ENCODE measurements at regions not wholly inside any gene's neighbourhood (a gene's known extent, or its start where the extent isn't known, plus 50 kb on each side); places are given as distances from the start of the nearest gene placed in this dataset.
A peak's percentile ranks its signal among the peaks of the same experiment; 100 is the strongest.
"Not testable (repeated sequence)": the region's sequence is repeated elsewhere in the genome, so short reads cannot be mapped to it uniquely, and the experiment has no call there.

DNA sequence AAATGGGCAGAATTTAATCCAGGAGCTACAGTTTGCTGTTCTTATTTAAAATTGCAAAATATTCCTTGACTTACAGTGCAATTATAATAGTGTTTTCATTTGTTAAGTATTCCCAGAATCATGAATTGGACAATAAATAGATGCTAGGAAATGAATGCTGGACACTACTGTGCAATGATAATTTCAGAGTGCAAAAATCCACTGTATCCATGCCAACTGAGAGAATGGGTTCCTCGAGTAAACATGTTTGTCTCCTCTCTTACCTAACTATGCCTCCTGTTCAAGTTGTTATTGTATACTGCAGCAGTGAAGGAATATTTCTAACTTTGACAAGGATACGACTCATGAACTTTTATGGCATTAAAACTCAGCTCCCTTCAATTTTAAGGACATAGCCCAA lies 1396.3 kb downstream of the GATA3 start:
- ChIA-PET POLR2A (no interaction called here), CTCF (interaction anchor here (0.9 kb wide), 1 partner anchor 108 kb away, joined by 5 read pairs; no protein-coding TSS in a partner anchor)
- no peaks in the 10 kb centered on the region for H3K27me3 Mint-ChIP-seq (ENCODE audit: insufficient read depth, unreplicated experiment)
- H3K4me3 ChIP-seq (ENCODE audit: low read depth, low read length), result no peak overlapping the region
- no peaks in the 10 kb centered on the region for H3K36me3 Mint-ChIP-seq (ENCODE audit: insufficient read depth, unreplicated experiment)
- H3K4me1 Mint-ChIP-seq (ENCODE audit: low read depth, unreplicated experiment), result no peaks in the 10 kb centered on the region
- TF ChIP-seq, protein P1, sequence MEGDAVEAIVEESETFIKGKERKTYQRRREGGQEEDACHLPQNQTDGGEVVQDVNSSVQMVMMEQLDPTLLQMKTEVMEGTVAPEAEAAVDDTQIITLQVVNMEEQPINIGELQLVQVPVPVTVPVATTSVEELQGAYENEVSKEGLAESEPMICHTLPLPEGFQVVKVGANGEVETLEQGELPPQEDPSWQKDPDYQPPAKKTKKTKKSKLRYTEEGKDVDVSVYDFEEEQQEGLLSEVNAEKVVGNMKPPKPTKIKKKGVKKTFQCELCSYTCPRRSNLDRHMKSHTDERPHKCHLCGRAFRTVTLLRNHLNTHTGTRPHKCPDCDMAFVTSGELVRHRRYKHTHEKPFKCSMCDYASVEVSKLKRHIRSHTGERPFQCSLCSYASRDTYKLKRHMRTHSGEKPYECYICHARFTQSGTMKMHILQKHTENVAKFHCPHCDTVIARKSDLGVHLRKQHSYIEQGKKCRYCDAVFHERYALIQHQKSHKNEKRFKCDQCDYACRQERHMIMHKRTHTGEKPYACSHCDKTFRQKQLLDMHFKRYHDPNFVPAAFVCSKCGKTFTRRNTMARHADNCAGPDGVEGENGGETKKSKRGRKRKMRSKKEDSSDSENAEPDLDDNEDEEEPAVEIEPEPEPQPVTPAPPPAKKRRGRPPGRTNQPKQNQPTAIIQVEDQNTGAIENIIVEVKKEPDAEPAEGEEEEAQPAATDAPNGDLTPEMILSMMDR (IDR thresholded peaks at IDR 0.05; ENCODE audit: insufficient read depth in 1 of 2, low read depth in 1 of 2, low read length in 1 of 2, severe bottlenecking in 1 of 2, unreplicated experiment in 1 of 2), result no peak
- peaks cover 12% of the 10 kb centered on the region for H3K9me3 ChIP-seq
- no peaks in the 10 kb centered on the region for H3K36me3 ChIP-seq (ENCODE audit: control insufficient read depth, insufficient read depth, low read length)
- H3K27ac Mint-ChIP-seq (ENCODE audit: unreplicated experiment), result no peak overlapping the region
- H3K4me1 ChIP-seq, result no peaks in the 10 kb centered on the region
- H3K4me3 Mint-ChIP-seq (ENCODE audit: unreplicated experiment), result no peak overlapping the region
- peaks cover 21% of the 10 kb centered on the region for H3K9me3 Mint-ChIP-seq (ENCODE audit: unreplicated experiment)
- no TSS peak for BruUV-seq (replicated peaks)
- DNase-seq, result no peak
- intact Hi-C loops (cut with micrococcal nuclease; ENCODE audit: unreplicated experiment), result no loop called here
- no peaks in the 10 kb centered on the region for H3K27me3 ChIP-seq (replicated peaks; ENCODE audit: control insufficient read depth, insufficient read depth, low read length)

DNA sequence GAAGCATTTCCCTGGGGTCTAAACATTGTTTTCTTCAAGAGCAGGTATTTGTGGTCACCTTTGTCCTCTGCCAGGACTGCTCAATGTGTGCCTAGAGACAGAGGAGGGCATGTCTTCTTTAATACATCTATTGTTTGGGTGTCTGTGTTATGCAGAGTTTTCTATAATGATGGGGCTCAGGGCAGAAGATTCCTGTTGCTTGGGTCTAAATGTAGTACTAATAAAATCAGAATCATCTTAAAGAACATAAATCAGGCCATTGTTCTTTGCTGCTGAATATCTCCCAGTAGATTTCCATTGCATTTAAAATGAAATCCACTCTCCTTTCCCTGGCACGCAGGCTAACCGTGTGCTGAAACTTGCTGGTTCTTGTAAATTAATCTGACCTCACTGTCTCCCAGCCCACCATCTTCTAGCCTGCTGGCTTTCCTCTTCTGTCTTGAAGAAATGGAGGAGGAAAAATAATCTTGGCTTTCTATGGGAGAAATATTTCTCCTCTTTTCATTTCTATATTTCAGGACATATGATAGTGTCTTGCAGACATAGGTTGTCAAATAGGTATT lies 1396.8 kb downstream of the GATA3 start:
- Histone ChIP-seq H3K36me3 (ENCODE audit: control insufficient read depth, insufficient read depth, low read length) (no peaks in the 10 kb centered on the region), H3K4me3 (ENCODE audit: low read depth, low read length) (no peak overlapping the region), H3K27me3 (replicated peaks; ENCODE audit: control insufficient read depth, insufficient read depth, low read length) (no peaks in the 10 kb centered on the region), H3K4me1 (no peaks in the 10 kb centered on the region), H3K9me3 (peaks cover 12% of the 10 kb centered on the region)
- no peak overlapping the region for H3K4me3 Mint-ChIP-seq (ENCODE audit: unreplicated experiment)
- no peaks in the 10 kb centered on the region for H3K36me3 Mint-ChIP-seq (ENCODE audit: insufficient read depth, unreplicated experiment)
- CTCF ChIA-PET, result no interaction called here
- POLR2A ChIA-PET, result no interaction called here
- TF ChIP-seq, protein P1 (IDR thresholded peaks at IDR 0.05; ENCODE audit: insufficient read depth in 1 of 2, low read depth in 1 of 2, low read length in 1 of 2, severe bottlenecking in 1 of 2, unreplicated experiment in 1 of 2), result no peak
- H3K9me3 Mint-ChIP-seq (ENCODE audit: unreplicated experiment), result peaks cover 21% of the 10 kb centered on the region
- intact Hi-C loops (cut with micrococcal nuclease; ENCODE audit: unreplicated experiment), result no loop called here
- H3K27ac Mint-ChIP-seq (ENCODE audit: unreplicated experiment), result no peak overlapping the region
- H3K4me1 Mint-ChIP-seq (ENCODE audit: low read depth, unreplicated experiment), result no peaks in the 10 kb centered on the region
- no peaks in the 10 kb centered on the region for H3K27me3 Mint-ChIP-seq (ENCODE audit: insufficient read depth, unreplicated experiment)
- BruUV-seq (replicated peaks), result no TSS peak
- DNase-seq, result no peak

DNA sequence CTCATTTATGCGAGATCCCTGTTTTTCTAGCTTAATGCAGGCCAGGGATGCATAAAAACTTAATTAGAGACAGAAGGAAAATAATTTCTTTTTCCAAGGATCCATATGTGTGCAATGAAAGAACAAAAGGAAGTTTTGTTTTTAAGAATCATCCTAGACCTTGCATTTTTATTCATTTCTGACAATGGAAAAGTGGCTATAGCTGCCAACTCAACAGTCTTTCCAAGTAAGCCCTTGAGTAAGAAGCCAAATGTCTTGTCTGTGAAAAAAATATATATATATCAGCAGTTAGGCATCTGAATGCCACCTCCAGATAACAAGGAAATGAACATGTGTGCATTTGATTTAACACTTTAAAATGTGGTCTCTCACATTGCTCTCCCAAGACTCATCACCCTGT lies 1397.6 kb downstream of the GATA3 start:
- H3K36me3 ChIP-seq (ENCODE audit: control insufficient read depth, insufficient read depth, low read length), result no peaks in the 10 kb centered on the region
- POLR2A ChIA-PET, result no interaction called here
- intact Hi-C loops (cut with micrococcal nuclease; ENCODE audit: unreplicated experiment), result no loop called here
- DNase-seq, result no peak
- H3K27me3 ChIP-seq (replicated peaks; ENCODE audit: control insufficient read depth, insufficient read depth, low read length), result no peaks in the 10 kb centered on the region
- Mint-ChIP-seq H3K27ac (ENCODE audit: unreplicated experiment) (no peak overlapping the region), H3K4me3 (ENCODE audit: unreplicated experiment) (no peak overlapping the region), H3K4me1 (ENCODE audit: low read depth, unreplicated experiment) (no peaks in the 10 kb centered on the region), H3K36me3 (ENCODE audit: insufficient read depth, unreplicated experiment) (no peaks in the 10 kb centered on the region), H3K27me3 (ENCODE audit: insufficient read depth, unreplicated experiment) (no peaks in the 10 kb centered on the region), H3K9me3 (ENCODE audit: unreplicated experiment) (peaks cover 21% of the 10 kb centered on the region)
- no TSS peak for BruUV-seq (replicated peaks)
- peaks cover 12% of the 10 kb centered on the region for H3K9me3 ChIP-seq
- H3K4me1 ChIP-seq, result no peaks in the 10 kb centered on the region
- TF ChIP-seq, protein P1 (IDR thresholded peaks at IDR 0.05; ENCODE audit: insufficient read depth in 1 of 2, low read depth in 1 of 2, low read length in 1 of 2, severe bottlenecking in 1 of 2, unreplicated experiment in 1 of 2), result no peak
- CTCF ChIA-PET, result no interaction called here
- H3K4me3 ChIP-seq (ENCODE audit: low read depth, low read length), result no peak overlapping the region

DNA sequence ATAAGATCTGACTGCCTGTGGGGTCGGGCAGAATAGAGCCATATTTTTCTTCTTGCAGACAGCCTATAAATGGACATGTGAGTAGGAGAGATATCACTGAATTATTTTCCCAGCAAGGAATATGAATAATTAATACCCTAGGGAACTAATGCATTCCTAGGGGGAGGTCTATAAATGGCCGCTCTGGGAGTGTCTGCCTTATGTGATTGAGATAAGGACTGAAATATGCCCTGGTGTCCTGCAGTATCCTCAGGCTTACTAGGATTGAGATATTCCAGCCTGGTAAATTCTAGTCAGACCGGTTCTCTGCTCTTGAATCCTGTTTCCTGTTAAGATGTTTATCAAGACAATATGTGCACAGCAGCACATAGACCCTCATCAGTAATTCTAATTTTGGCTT lies 1399.4 kb downstream of the GATA3 start:
- H3K27me3 Mint-ChIP-seq (ENCODE audit: insufficient read depth, unreplicated experiment); H3K4me1 Mint-ChIP-seq (ENCODE audit: low read depth, unreplicated experiment); H3K27ac Mint-ChIP-seq (ENCODE audit: unreplicated experiment); H3K27me3 ChIP-seq (replicated peaks; ENCODE audit: control insufficient read depth, insufficient read depth, low read length); POLR2A ChIA-PET; H3K4me3 ChIP-seq (ENCODE audit: low read depth, low read length); CTCF ChIA-PET; BruUV-seq (replicated peaks); H3K4me1 ChIP-seq; intact Hi-C loops (cut with micrococcal nuclease; ENCODE audit: unreplicated experiment); H3K36me3 ChIP-seq (ENCODE audit: control insufficient read depth, insufficient read depth, low read length); H3K36me3 Mint-ChIP-seq (ENCODE audit: insufficient read depth, unreplicated experiment); H3K4me3 Mint-ChIP-seq (ENCODE audit: unreplicated experiment): not testable (repeated sequence)
- peaks cover 12% of the 10 kb centered on the region for H3K9me3 ChIP-seq
- DNase-seq, result peak in 1 of 2 experiments; percentile 16
- peaks cover 21% of the 10 kb centered on the region for H3K9me3 Mint-ChIP-seq (ENCODE audit: unreplicated experiment)
